ENCODE measurements at regions not wholly inside any gene's neighbourhood (a gene's known extent, or its start where the extent isn't known, plus 50 kb on each side); places are given as distances from the start of the nearest gene placed in this dataset.
"Not testable (repeated sequence)": the region's sequence is repeated elsewhere in the genome, so short reads cannot be mapped to it uniquely, and the experiment has no call there.

DNA sequence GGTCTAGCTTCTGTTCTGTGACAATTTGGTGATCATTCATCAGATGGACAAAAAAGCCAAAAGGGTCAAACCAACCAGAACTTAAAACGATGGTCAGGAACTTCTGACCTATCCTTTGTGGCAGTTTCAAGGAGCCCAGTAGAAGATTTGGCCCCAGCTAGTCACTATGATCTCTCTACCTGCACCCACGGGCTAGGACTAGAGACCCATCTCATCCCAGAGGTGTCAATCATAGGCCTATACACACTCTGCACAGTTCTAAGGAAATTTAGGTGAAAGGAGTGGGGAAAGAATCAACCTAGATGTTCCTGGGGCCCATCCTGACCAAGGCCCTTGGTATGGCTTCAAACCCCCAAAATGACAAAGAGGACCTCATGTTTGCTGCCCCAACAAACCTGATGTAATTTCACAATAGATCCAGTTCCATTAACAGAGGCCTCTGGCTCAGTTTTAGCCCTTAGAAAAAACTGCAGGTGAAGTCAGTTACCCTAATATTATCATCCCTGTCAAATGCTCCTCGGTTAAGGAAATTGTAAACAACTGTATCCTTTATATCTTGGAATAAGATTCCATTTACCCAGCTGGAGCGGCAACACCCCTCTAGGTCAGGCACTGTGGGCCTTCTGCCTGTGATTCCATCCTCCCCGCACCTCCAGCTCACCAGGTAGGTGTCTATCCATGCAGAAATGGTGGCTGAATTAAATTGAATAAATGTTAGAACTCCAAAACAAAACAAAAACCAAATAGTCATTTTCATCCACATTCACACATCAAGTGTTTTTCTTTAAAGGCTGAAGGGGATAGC is 138.7 kb downstream of the ENC1 start:
- no peak for DNase-seq
- intact Hi-C loops (cut with DNase I): no loop called here

DNA sequence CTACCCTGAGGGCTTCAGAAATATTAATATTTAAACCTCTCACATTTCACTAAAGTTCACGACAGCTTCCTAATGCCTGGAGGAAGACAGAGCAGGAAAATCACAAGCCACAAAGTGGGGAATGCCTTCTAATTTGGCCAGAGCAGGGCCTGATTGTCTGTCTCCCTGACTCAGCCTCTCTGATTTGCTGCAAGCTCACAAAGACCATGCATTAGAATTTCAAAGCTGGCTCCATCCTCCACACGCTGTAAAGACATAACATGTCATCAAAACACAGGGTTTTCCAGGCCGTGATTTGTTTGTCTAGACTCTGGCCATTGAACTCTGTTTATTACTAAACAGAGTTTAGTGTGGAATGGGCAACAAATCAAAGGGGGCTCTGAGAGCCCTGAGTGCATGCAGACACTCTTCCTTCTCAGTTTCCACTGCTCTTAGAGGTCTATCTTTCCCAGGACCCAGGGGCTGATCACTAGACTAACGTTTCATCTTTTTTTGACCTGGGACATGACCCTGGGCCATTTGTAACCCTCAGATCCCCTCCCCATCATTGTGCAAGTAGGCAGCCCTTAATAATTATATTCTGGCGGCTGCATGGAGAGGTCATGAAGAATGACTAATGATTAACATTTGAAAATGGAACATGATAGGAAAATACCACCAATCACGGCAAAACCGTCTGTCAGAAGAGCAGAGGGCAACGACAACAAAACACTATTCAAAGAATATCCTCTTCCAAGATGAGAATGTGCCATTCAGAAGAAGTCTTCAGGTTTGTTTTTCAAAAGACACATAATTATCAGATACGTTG is 140.2 kb downstream of the ENC1 start:
- DNase-seq: no peak
- intact Hi-C loops (cut with DNase I): no loop called here

DNA sequence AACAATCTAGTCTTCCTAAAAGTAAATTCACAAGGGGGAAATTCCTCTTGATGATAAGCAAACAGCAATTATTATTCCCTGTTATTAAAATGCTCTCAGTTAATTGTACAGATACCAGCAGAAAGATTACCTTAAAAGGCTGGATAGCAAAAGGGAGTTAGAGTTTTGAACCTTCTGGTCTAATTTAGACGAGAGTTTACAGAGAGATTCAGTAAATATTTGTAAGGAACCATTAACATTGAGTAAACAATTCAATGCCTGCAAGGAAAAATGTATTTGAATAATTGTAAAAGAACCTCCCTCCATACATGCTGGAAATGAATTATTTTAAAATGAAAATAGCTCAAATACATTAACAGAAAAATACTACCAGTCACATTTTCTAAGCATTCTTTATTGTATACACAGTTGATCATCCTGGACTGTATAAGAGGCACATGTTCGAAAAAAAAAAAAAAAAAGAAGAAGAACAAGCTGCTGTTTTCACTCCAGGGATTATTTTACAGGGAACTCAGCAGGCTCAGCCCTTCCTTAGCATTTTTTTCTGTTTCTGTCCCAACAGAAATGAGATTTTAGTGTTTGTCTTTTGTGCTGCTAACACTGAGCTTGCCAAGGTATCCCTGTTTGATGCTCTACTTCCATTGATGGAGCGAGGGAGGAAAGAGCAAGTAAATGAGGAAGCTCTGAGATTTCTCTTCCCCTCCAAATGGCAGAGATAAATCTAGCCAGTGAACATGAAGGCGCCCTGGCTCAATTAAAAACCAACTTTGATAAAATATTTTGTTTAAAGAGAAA is 141.1 kb downstream of the ENC1 start:
- DNase-seq: no peak
- intact Hi-C loops (cut with DNase I): no loop called here

DNA sequence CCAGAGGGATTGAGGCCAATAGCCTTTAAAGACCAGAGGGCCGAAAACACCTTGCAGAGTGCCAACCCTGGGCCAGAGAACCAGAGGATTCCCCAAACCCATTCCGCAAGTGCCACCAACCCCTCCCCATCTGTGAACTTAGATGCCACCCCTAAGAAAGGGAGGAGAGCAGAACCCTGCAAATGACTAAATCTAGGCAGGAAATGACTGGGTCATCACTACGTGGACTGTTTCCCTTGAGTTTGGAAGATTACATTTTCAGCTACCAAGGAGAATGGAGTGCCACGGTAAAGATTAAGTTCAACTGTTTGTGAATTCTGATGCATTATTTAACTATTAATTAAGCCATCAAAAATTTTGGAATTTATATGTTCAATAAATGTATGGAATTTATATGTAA is 142.8 kb downstream of the ENC1 start:
- DNase-seq: no peak
- intact Hi-C loops (cut with DNase I): no loop called here

DNA sequence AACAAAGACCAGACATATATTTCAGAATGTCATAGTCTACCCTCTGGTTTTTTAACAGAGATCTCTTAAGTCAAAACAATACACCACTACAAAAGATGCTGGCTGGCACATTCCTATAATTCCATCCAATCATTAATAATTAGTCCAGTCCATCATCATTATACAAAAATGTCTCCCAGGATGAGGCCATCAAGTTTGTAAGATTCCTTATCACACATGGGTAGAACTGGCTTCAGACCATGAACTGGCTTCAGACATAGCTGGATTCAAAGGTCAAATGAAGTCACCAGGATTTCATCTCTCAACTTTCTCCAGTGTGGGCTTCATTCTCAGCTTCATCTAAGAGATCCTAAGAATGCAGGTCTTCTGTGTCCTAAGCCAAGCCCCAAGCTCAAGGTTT is 147.1 kb downstream of the ENC1 start:
- intact Hi-C loops (cut with DNase I): no loop called here
- DNase-seq: no peak

DNA sequence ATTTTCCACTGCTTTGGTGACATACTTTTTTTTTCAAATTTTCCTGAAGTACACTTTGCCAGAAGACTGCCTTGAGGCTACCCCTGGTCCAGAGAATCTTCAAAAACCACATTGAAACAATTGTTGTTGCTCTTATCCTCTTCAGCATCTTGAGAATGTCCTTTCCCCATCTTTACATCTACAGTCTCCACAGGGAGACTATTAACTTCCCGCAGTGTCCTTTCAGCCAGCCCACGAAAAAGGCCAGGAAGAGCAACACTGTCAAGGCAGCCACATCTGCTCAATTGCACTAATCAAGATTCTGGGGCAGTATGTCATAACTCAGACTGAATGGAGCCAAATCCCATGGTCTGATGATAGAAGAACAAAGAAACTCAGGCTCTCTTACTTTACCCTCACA is 148.3 kb downstream of the ENC1 start:
- intact Hi-C loops (cut with DNase I): no loop called here

DNA sequence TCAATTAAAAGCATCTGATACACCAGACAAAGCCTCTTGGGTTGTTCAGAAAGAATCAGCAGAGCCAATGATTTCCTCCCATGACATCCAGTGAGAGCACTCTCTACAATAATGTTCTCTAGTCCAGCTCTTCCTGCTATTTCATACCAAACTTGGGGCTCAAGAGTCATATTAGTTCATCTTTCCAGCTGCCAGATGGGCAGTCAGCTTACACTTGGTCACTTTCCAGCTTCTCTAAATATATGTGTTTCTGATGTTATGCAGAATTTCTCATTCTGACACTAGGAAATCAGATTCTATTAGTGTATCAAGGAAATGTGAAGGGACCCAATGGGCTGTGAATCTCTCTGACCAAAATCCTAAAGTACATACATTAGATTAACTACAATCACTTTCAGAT is 148.9 kb downstream of the ENC1 start:
- no peak for DNase-seq
- intact Hi-C loops (cut with DNase I): no loop called here

More for the DNA sequence above, 148.3 kb downstream of the ENC1 start:
- DNase-seq: no peak

DNA sequence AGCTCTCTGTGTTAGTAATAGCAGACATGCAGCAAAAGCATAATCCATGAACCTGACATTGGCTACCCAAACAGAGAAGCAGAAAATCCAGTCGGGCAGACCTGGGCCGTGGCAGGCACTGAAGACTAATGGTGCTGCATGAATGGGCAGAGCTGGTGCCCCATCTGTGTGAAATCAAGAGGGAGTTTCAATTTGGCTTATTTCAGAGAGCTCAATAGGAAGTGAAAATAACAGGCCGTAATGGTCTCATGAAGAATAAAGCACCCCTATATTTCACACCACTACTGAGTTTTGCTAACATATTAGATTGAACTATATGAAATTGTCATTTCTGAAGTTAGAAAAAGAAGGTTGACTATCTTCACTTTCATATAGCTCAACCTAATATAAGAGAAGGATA is 149.7 kb downstream of the ENC1 start:
- intact Hi-C loops (cut with DNase I): no loop called here
- DNase-seq: no peak

DNA sequence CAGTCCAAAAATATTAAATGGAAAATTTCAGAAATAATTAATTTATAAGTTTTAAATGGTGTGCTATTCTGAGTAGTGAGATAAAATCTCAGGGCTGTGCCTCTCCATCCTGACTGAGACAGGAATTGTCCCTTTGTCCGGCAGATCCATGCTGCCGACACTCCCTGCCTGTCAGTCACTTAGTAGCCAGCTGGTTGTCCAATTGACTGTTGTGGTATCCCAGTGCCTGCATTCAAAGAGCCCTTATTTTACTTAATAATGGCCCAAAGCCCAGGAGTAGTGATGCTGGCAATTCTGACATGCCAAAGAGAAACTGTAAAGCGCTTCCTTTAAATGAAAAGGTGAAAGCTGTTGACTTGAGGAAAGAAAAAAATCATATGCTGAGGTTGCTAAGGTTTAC is 157.5 kb downstream of the ENC1 start:
- DNase-seq: no peak
- intact Hi-C loops (cut with DNase I): no loop called here

DNA sequence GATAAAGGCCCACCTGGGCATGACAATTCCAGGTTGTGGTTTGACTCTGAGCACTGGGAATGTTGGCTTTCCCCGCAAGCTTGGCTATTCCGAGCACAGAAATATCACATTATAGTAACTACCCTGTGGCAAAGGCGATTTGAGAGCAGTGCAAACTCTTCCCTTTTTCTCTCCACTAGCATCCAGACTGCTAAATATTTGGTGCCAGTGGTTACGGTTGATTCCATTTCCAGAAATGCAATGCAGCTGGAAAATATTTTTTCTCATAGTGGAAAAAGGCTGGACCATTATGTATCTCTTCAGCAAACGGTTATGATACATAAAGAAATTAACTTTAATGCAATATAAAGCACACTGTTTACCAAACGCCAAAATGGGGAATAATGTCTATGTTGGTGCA is 158.0 kb downstream of the ENC1 start:
- DNase-seq: no peak
- intact Hi-C loops (cut with DNase I): no loop called here

DNA sequence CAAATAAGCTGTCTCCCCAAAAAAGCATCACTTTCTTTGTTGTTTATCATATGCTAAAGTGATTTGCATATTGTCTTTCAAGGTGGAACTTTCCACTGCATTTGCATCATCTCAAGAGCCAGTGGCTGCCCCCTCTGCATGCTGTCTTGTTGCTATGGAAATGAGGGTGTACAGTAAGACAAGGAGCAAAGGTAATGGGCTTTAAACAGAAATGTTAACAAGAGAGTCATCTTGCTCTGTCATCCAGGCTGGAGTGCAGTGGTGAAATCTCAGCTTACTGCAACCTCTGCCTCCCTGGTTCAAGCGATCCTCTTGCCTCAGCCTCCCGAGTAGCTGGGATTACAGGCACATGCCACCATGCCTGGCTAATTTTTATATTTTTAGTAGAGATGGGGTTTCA is 159.2 kb downstream of the ENC1 start:
- intact Hi-C loops (cut with DNase I): not testable (repeated sequence)
- DNase-seq: peak in 2 of 10 donors; percentile 17 to 75

DNA sequence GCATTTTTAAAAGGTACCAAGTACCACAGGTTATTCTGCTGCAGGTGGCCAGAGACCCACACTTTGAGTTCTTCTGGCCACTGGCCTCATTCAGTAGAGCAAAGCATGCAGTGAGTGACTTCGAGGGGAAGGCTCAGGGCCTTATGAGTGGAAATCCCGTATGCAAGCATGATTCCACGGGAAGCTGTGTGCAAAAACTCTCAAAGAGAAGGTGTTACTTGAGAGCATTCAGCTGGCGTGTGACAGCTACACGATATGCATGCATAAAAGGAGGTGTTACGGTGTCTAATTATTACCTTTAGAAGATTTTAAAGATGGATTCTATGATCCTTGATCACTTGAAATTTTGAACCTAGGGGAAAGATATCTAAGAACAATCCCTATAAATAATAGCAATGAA is 160.3 kb downstream of the ENC1 start:
- DNase-seq: no peak
- intact Hi-C loops (cut with DNase I): no loop called here

DNA sequence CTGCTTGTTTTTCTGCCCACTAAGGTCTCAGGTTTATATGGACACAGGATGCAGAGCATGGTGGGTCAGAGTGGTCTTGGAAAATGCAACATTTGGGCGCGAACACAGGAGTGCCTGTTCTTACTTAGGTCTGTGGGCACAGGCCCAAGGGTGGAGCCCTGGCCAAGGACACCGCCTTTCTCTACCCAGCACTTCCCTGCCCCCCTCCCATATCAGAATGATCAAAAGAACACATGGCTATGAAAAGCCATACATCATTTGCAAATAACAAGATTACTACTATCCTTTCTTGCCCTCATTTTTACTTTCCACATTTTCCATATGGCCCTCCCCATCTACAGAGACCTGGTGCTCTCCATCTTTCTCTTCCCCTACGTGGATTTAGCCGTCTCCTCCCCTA is 162.2 kb downstream of the ENC1 start:
- intact Hi-C loops (cut with DNase I): no loop called here
- DNase-seq: no peak

DNA sequence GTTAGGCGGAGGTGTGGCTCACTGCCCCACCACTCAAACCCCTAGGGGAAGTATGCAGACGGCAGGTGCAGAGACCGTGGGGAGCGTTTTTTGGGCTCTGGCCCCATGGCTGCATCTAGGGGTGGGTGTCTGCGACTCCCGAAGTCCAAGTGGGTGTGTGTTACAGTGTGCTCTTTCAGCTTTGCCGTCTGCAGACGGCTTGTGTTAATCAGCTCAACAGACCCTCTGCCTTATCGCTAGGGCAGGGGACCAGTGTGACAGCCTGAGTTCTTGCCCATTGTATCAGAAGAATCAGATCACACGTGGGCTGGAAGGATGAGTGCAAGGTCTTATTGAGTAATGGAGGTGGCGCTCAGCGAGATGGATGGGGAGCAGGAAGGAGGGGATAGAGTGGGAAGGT is 162.8 kb downstream of the ENC1 start:
- DNase-seq: no peak
- intact Hi-C loops (cut with DNase I): no loop called here

DNA sequence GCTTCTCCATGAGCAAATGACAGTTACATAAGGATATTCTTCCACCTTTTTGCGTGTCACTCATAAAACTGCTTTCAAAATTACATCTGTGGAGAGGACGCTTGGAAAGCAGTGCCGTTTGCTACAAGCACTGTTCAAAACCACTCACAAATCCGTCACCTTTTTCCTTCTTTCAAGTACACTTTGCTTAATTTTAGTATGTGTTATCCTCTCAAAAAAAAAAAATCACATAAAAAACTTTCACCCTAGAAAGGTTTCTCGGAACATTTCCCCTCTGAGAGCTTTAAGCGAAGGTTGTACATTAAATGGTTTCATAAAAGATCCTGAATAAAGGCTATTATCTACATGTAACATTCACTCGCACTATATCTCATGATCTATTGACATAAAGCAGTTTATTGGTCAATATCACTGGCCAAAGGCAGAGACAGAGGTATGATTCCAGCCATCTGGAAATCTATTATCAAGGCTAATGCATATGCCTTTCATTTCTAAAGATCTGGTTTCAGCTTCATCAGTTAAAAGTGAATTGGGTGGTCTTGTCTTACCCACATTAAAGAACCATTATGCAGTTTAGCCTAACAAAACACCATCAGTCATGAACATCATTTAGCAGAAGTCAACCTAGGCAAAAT is 163.6 kb downstream of the ENC1 start:
- intact Hi-C loops (cut with DNase I): no loop called here
- DNase-seq: no peak

DNA sequence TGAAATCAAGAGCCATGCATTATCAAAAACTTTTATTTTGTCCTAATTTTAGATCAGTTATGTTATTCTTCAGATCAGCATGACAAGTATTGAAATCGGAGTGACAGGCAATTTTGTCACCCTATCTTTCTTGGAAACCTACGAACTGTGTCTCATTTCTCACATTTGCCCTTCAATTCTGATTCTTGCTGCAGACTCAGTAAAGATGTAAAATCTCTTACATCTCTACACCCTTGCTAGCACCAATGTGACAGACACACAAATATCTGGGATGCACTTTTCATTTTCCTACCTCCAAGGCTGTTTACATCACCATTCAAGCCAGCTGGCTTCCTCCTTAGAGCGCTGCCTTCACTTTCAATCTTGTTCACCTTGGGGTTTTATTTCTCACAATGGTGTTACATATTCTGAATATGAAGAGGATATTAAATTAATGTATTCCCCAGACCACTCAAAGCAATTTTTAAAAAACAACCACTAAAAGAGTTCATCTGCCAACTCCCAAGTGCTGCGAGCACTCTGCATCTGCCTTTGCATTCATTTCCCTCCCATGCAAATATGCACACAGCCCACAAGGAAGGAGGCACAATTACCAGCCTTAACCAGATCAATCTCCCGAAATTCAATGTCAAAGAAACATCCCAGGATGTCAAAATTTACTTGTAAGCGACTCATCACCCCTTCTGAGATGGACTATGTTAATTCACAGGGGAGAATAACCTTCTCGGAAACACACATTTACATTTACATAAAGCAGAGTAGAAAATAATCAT is 164.3 kb downstream of the ENC1 start:
- intact Hi-C loops (cut with DNase I): no loop called here

DNA sequence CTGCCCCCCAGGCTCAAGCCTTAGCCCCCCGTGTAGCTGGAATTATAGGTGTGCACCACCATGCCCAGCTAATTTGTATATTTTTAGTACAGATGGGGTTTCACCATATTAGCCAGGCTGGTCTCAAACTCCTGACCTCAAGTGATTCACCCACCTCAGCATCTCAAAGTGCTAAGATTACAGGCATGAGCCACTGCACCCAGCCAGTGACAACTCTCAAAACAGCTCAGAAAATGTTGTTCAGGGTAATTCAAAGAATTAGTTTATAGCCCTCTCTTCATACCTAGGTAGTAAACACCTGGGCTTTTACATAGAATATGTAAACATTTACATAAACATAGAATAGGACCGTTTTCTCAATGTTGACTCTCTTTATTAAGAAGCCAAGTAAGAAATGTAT is 168.7 kb downstream of the ENC1 start:
- DNase-seq: no peak
- intact Hi-C loops (cut with DNase I): no loop called here

More for the DNA sequence above, 164.3 kb downstream of the ENC1 start:
- DNase-seq: no peak

DNA sequence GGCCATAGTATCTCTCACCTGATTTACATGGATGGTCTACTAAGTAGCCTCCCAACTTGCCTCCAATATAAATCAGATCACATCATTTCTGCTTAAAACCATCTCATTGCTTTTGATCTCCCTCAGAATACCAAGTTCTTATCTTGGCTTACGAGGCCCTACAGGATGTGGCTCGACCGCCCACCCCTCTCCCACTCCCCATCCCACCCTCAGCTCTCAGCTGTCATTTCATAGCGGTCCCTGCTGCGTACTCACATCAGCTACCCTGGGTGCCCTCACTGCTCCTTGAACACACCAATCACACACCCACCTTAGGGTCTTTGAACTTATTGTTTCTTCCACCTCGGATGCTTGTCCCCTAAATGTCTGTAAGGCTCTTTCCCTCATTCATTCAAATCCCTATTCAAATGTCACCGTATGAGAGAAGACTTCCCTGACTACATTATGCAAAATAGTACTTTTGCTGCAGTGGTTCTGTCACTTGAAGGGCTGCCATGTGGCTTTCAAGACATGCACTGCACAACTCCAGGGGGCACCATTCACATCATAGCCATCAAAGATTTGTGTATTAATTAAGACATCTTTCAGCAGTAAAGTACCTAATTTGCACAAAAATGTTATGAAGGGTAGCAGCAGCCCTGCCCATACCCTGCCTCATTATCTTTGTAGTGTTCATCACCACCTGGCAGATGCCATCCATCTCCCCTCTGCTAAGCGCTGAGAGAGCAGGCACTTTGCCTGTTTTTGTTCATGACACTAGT is 171.1 kb downstream of the ENC1 start:
- no peak for DNase-seq
- intact Hi-C loops (cut with DNase I): no loop called here

DNA sequence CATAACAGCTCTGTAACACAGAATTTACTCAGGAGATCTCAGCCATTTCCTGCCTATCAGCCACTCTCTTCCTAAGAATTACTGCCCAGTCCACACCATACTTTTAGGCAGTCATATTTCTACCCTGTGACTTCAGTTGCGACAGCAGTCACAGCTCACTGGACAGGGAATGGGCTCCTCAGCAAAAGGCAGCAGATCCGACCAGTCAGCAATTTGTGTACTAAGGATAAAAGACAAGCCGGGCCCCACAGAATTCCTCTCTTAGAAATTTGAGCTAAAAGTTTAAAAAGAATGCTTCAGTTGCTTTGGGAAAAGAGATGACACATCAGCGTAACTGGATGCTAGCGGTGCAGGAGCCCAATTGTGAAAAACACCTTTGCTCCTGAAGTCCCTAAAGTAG is 172.1 kb downstream of the ENC1 start:
- intact Hi-C loops (cut with DNase I): no loop called here
- no peak for DNase-seq
